ENCODE measurements at regions not wholly inside any gene's neighbourhood (a gene's known extent, or its start where the extent isn't known, plus 50 kb on each side); places are given as distances from the start of the nearest gene placed in this dataset.

DNA sequence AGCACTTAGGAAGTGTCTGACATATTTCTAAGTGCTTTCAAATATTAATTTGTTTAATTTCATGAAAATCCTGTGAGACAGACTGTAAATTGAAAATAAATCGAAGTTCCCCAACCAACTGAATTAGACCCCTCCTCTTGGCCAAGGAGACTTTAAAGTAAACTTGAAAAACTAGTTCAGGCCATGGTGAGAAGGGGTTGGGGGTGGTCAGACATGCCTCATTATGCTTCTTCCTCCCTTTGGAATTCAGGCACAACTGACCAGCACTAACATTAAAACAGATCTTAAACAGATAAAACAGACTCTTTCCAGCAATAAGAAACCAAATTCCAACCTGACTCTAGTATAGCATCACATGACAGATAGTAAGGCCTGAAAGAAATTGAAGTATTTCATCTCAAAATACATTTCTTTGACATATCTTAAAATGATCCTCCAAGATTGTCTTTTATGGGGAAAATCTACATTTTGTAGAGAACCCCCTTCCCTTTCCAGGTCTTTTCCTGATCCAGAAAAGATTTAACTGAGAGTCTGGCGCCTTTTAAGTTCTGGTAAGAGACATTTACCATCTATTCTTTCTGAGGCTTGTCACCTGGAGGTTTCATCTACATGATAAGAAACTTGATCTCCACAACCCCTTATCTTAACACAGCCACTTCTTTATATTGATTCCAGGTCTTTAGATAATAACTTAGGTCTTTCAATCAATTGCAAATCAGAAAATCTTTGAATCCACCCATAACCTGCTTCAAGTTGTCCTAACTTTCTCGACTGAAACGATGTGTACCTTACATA, 336.5 kb downstream of the PCDH20 start:
- no peaks in the 10 kb centered on the region for H3K27me3 ChIP-seq
- H3K9me3 ChIP-seq (replicated peaks), result no peaks in the 10 kb centered on the region
- no peaks in the 10 kb centered on the region for H3K36me3 ChIP-seq
- H3K4me1 ChIP-seq, result no peaks in the 10 kb centered on the region
- no peak overlapping the region for H3K27ac ChIP-seq
- DNase-seq, result no peak
- no peak overlapping the region for H3K4me3 ChIP-seq

DNA sequence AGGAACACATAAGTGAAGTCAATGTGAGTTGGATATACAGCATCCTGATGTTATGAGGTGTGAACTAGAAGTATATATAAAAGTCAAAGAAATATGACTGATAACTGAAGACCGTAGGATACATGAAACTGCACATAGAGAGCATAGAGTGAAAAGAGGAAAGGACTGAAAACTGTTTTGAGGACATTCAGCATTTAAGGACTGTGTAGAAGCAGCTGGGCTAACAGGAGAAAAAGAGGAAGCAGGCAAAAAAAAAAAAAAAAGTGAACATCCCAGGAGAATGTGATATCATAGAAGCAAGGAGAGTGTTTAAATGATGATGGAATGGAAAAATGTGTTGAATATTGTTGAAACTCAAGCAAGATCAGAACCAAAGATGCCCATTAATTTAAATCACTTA, 363.5 kb downstream of the PCDH20 start:
- Histone ChIP-seq H3K36me3 (no peaks in the 10 kb centered on the region), H3K27ac (no peak overlapping the region), H3K4me1 (0 out of 2 replicates have a peak, but pooled peaks cover 6% of the 10 kb centered on the region), H3K27me3 (no peaks in the 10 kb centered on the region), H3K9me3 (replicated peaks) (no peaks in the 10 kb centered on the region), H3K4me3 (no peak overlapping the region)
- no peak for DNase-seq

DNA sequence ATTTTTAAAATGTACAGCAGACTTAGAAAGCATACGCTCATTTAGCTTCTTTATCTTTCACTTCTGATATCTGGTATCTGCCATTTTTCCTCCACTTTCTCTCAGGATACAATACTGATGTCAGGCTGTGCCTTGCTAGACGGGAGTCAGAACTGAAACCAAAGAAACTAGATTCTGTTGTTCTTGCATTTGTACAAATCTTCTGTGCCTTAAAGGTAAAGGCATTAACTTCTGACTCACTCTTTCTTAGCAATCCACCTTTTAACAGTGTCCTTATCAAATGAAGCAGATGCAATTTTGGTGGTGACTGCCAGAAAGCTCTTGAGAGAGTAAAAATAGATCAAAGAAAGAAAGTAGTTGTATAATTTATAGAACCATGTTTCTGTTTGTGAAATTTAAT, 370.4 kb downstream of the PCDH20 start:
- no peak overlapping the region for H3K27ac ChIP-seq
- no peak overlapping the region for H3K4me3 ChIP-seq
- H3K4me1 ChIP-seq, result 0 out of 2 replicates have a peak, but pooled peaks cover 6% of the 10 kb centered on the region
- no peaks in the 10 kb centered on the region for H3K27me3 ChIP-seq
- no peak for DNase-seq
- H3K9me3 ChIP-seq (replicated peaks), result no peaks in the 10 kb centered on the region
- H3K36me3 ChIP-seq, result no peaks in the 10 kb centered on the region

DNA sequence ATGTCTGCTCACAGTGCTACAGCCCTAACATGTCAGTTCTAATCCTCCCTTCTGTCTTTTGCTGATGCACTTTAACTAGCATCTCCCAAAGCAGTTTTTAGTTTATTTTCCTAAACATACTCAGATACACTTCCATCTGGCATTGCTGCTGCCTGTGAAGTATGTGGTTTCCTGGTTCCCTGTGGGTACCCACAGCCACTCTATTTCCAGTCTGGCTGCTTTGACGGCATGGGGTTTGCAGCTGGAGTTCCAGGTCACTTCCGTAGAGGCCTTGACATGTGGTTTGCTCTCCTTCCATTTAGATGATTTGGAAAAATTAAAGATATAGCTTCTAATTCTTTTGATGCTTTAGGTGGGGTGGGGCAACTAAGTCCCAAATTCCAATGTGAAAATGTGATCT, 375.5 kb downstream of the PCDH20 start:
- Histone ChIP-seq H3K36me3 (no peaks in the 10 kb centered on the region), H3K27me3 (no peaks in the 10 kb centered on the region), H3K4me1 (no peaks in the 10 kb centered on the region), H3K4me3 (no peak overlapping the region), H3K27ac (no peak overlapping the region), H3K9me3 (replicated peaks) (no peaks in the 10 kb centered on the region)
- peak in 1 of 2 experiments; percentile 3 for DNase-seq

DNA sequence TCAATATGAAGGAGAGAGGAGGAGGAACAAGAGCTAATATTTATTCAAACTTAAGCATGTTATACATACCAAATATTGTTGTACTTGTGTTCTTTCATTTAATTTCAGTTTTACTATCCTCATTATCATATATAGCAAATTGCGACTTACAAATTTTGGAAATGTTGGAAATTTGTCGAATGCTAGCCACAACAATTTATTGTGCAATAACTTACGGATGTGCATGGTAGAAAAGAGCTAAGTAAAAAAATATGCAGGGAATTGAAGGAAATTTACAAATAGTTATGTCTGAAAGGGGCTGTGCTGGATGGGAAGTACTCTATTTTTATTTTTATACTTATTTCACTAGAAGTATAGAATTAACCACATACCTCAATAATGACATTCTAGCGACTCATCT, 376.3 kb downstream of the PCDH20 start:
- no peak for DNase-seq
- no peaks in the 10 kb centered on the region for H3K36me3 ChIP-seq
- H3K4me1 ChIP-seq, result no peaks in the 10 kb centered on the region
- no peaks in the 10 kb centered on the region for H3K27me3 ChIP-seq
- H3K27ac ChIP-seq, result no peak overlapping the region
- H3K9me3 ChIP-seq (replicated peaks), result no peaks in the 10 kb centered on the region
- H3K4me3 ChIP-seq, result no peak overlapping the region

DNA sequence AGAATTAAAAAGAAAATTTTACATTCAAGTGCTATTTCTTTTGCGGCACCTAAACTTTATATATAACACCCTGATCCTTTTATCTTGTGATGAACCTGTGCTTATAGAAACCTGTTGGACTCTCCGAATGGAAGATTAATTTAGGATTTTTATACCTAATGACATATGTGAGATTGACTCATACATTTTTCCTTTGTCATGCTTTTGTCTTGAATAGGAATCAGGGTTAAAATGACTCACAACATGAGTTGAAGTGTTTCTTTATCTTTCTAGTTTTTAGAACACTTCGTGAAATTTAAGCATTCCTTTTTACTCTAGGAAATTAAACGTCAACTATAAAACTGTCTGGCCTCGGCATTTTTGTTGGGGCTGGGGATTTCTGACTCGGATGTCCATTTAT, 378.9 kb downstream of the PCDH20 start:
- H3K27me3 ChIP-seq, result no peaks in the 10 kb centered on the region
- no peaks in the 10 kb centered on the region for H3K4me1 ChIP-seq
- no peak for DNase-seq
- H3K36me3 ChIP-seq, result no peaks in the 10 kb centered on the region
- no peak overlapping the region for H3K27ac ChIP-seq
- no peaks in the 10 kb centered on the region for H3K9me3 ChIP-seq (replicated peaks)
- no peak overlapping the region for H3K4me3 ChIP-seq

DNA sequence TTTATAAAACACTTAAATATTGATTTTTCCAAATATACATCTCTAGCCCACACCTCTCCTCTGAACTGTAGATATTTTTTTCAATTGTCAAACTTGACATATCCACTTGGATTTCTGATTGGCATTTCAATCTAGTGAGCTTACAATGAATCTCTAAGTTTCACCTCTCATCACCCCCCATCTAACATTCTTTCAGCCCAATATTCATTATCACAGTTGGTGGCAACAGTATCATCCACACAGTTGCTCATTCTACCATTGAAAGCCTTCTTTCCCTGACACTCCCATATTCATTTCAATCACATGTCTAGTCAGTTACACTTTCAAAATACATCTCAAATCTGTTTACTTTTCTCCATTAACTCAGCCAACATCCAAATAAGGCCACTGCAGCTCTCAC, 385.2 kb downstream of the PCDH20 start:
- Histone ChIP-seq H3K36me3 (no peaks in the 10 kb centered on the region), H3K4me1 (no peaks in the 10 kb centered on the region), H3K9me3 (replicated peaks) (no peaks in the 10 kb centered on the region), H3K4me3 (no peak overlapping the region), H3K27me3 (no peaks in the 10 kb centered on the region), H3K27ac (no peak overlapping the region)
- DNase-seq, result no peak

DNA sequence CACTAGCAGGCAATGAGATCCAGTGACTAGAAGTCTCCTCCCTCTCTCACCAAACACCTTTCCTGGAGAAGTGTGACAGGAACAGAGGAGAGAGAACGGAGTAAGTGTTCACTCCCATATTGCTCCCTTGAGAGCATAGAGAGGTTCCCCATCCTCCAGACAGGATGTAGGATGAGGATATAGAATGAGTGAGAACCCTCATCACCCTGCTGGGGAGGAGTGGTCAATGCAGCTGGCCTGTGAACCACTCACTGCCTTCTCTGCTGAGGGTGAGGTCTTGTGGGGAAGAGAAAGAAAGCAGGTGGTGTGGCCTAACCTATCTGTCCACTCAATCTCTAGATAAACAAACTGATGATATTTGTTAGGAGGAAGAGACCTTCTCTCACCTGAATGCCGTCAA, 386.6 kb downstream of the PCDH20 start:
- no peaks in the 10 kb centered on the region for H3K4me1 ChIP-seq
- no peaks in the 10 kb centered on the region for H3K9me3 ChIP-seq (replicated peaks)
- DNase-seq, result peak; percentile 21 to 51
- no peaks in the 10 kb centered on the region for H3K27me3 ChIP-seq
- H3K36me3 ChIP-seq, result no peaks in the 10 kb centered on the region
- no peak overlapping the region for H3K4me3 ChIP-seq
- H3K27ac ChIP-seq, result no peak overlapping the region

DNA sequence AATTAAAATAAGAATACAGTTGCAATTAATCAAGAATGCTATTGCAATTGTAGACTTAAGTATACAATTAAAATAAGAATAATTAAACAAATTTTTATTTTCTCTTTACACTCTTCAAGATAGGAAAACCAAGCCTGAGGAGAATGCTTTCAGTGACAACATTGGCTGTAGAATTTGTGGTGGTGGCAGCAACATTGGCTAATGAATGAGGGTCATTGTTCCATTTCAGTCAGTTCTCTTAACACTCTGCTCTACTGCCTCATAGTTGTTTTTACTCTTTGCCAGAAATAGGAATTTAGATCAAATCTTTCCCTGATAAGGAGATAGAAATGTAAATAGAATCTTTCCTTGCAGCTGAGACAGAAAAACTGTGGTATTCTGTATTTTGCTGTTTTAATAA, 391.6 kb downstream of the PCDH20 start:
- Histone ChIP-seq H3K27ac (no peak overlapping the region), H3K36me3 (no peaks in the 10 kb centered on the region), H3K4me3 (no peak overlapping the region), H3K4me1 (no peaks in the 10 kb centered on the region), H3K27me3 (no peaks in the 10 kb centered on the region), H3K9me3 (replicated peaks) (no peaks in the 10 kb centered on the region)
- no peak for DNase-seq

DNA sequence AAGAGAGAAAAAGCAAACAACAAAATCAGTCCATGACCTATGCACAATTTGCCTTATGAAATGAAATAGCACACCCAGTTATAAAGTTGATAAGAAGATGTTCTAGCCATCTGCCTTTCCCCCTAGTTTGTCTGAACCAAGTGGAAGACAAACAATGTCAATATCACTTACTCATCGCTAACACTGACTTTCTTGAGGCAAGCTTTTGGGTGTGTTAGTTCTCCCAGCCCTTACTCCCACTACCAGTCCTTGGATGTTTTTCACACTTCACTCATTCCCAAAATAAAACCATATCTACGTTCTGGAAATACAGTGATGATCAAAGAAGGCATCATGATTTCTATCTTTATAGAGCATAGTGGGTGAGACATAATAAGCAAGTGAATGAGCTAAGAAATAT, 393.8 kb downstream of the PCDH20 start:
- DNase-seq, result no peak
- no peaks in the 10 kb centered on the region for H3K9me3 ChIP-seq (replicated peaks)

DNA sequence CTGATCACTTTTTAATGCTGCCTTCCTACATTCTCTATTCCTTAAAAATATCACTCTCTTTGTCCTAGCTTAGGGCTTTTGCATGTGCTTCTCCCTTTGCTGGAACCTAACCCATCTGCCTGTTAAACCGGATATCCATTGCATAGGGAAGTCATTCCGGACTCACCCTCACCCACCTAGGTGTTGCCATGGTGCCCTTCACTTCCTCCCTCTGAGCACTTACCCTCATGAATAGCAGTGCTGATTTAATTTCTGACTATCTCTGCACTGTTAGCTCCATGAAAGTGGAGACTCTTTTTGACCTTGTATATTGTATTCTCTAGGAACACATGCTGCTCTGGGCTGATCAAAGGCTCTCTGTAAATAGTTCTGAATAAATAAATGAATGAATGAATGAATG, 401.9 kb downstream of the PCDH20 start:
- no peaks in the 10 kb centered on the region for H3K4me1 ChIP-seq
- no peaks in the 10 kb centered on the region for H3K27me3 ChIP-seq
- DNase-seq, result no peak
- H3K36me3 ChIP-seq, result no peaks in the 10 kb centered on the region
- H3K4me3 ChIP-seq, result no peak overlapping the region
- no peak overlapping the region for H3K27ac ChIP-seq
- H3K9me3 ChIP-seq (replicated peaks), result no peaks in the 10 kb centered on the region

More for the DNA sequence above, 393.8 kb downstream of the PCDH20 start:
- H3K27ac ChIP-seq, result no peak overlapping the region
- H3K27me3 ChIP-seq, result no peaks in the 10 kb centered on the region
- H3K4me1 ChIP-seq, result no peaks in the 10 kb centered on the region
- H3K36me3 ChIP-seq, result no peaks in the 10 kb centered on the region
- no peak overlapping the region for H3K4me3 ChIP-seq

DNA sequence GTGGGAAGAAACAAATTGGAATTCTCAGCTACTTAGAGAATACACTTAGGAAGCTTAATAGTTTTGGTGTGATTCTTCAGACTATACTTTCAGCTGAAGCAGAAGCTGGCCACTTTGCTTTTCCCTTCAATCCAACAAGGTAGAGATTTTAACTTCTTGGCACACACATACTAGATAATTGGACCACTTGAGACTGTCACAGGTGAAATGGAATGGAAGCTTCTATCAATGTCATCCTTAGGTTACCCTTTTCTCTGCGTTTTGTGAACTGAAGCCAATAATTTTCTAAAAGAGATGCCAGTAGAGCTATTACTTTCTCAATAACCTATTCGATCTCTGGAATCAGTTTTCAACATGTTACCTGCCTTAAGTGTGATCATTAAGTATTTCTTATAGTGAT, 405.3 kb downstream of the PCDH20 start:
- Histone ChIP-seq H3K27ac (no peak overlapping the region), H3K9me3 (replicated peaks) (no peaks in the 10 kb centered on the region), H3K4me1 (no peaks in the 10 kb centered on the region), H3K27me3 (no peaks in the 10 kb centered on the region), H3K4me3 (no peak overlapping the region), H3K36me3 (no peaks in the 10 kb centered on the region)
- no peak for DNase-seq

DNA sequence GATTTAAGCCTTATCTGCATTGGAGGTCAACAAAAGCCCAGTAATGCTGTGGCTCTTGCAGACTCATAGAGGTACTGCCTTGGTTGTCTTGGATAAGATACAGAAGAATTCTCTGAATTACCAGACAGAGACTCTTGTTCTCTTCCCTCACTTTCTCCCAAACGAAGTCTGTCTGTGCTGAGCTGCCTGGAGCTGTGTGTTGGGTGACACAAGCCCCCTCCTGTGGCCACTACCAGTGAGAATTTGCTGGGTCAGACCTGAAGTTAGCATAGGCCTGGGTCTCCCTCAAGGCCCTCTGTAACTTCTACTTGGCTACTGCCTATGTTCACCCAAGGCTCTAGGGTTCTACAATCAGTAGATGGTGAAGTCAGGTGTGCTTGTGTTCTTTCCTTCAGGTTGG, 413.0 kb downstream of the PCDH20 start:
- no peaks in the 10 kb centered on the region for H3K36me3 ChIP-seq
- H3K4me1 ChIP-seq, result no peaks in the 10 kb centered on the region
- H3K9me3 ChIP-seq (replicated peaks), result no peaks in the 10 kb centered on the region
- no peak for DNase-seq
- no peak overlapping the region for H3K4me3 ChIP-seq
- no peak overlapping the region for H3K27ac ChIP-seq
- H3K27me3 ChIP-seq, result no peaks in the 10 kb centered on the region

DNA sequence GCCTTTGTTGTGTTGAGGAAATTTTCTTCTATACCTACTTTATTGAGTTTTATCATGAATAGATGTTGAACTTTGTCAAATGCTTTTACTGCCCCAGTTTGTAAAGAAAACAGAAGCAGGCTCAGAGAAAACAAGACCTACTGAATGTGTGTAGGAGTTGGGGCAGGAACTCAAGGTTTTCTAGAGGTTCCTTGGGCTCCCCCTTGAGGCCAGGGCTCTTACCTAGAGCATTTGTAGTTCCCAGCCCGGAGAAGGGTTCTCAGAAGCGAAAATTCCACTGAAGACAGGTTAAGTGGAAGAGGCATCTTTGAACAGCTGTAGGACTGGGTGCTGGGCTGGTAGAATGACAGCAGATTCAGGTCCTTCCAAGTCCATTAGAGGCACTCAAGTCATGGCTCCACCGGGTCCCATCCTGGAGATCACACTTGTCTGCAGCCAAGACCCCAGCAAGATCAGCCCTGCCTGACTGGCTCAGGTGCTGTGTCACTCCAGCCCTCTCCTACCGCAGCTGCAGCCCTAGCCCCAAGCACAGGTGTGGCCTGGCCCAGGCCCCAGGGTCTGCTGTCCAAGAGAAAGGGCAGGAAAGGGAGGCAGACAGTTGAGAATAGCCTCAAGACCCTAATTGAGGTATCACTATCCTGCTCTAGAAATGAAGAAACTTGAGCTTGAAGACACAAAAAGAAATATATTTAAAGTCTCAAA, 425.5 kb downstream of the PCDH20 start:
- H3K36me3 ChIP-seq, result no peaks in the 10 kb centered on the region
- H3K27me3 ChIP-seq, result no peaks in the 10 kb centered on the region
- peak; percentile 12 to 41 for DNase-seq
- H3K4me1 ChIP-seq, result no peaks in the 10 kb centered on the region
- H3K4me3 ChIP-seq, result no peak overlapping the region
- H3K9me3 ChIP-seq (replicated peaks), result no peaks in the 10 kb centered on the region
- H3K27ac ChIP-seq, result no peak overlapping the region

DNA sequence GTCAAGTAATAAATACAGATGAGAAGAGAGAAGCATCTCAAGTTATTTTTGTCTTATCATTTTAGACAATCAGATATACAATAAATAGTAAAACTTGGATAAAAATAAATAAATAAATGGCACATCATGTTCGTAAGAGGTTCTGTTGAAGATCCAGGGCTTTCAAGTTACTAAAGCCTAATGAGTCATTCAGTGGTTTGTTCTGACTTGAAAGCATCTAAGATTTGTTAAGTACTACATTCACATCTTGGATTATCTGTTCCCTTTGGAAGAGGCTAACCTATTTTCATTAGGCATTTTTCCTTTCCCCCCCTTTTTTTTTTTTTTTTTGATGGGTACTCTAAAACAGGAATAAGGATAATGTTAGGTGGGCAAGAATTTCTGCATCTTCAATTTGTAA, 429.3 kb downstream of the PCDH20 start:
- Histone ChIP-seq H3K27me3 (no peaks in the 10 kb centered on the region), H3K4me3 (no peak overlapping the region), H3K27ac (no peak overlapping the region), H3K4me1 (no peaks in the 10 kb centered on the region), H3K36me3 (no peaks in the 10 kb centered on the region), H3K9me3 (replicated peaks) (no peaks in the 10 kb centered on the region)
- no peak for DNase-seq

DNA sequence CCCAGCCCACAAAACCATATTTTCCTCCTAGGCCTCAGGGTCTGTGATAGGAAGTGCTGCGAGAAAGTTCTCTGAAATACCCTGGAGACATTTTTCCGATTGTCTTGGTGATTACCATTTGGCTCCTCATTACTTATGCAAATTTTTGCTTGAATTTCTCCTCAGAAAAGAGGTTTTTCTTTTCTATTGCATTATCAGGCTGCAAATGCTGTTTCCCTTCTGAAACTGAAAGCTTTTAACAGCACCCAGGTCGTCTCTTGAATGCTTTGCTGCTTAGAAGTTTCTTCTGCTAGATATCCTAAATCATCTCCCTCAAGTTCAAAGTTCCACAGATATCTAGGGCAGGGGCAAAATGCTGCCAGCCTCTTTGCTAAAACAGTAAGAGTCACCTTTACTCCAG, 434.2 kb downstream of the PCDH20 start:
- Histone ChIP-seq H3K27me3 (no peaks in the 10 kb centered on the region), H3K4me1 (peaks cover 1% of the 10 kb centered on the region; the same call in 1 of the 2 replicates), H3K4me3 (no peak overlapping the region), H3K36me3 (no peaks in the 10 kb centered on the region), H3K9me3 (replicated peaks) (no peaks in the 10 kb centered on the region), H3K27ac (no peak overlapping the region)
- no peak for DNase-seq
